ENCODE measurements at regions not wholly inside any gene's neighbourhood (a gene's known extent, or its start where the extent isn't known, plus 50 kb on each side); places are given as distances from the start of the nearest gene placed in this dataset.

DNA sequence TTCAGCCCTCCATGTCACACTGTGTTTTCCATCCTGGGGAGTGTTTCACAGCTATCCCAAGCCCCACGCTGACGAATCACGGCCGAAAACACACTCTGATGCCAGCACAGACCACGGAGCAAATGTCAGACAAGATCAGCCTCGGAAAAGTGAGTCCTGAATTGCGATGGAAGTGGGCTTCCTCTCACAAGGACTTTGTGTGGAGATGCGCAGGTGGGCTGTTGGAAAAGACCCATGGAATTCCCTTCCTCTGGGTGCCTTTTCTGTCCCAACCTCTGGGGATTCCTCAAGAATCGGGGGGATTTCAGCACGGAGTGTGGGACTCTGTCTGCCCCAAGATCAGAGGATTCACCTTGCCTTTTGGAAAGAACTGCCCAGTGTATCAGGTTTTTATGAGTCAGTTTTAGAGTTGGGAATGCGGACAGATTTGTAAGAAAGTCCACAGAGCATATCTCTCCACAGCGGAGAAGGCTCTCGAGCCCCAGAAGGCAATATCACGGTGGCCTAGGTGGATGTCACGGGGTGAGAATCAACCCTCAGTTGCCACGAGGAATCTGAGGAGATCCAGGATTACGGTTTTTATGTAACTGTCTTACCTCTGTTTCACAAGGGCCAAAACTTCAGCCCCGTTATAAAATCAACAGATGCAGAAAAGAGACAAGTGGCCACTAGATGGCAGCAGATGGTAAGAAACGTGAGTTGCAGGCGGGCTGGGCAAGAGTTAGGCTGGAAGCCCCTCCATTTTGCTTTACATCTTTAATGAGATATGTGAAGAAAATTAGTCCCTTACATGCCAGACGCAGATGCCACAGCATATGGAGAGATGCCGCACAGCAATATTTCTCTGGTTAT lies 201.9 kb downstream of the DAD1 start:
- Histone ChIP-seq H3K9ac (ENCODE audit: low read length) (peak overlapping the region; percentile 12; the same call in 1 of the 2 replicates), H2AFZ (ENCODE audit: low read depth, low read length) (peak overlapping the region; percentile 85), H3K4me2 (ENCODE audit: low read length) (peak overlapping the region; percentile 69)

DNA sequence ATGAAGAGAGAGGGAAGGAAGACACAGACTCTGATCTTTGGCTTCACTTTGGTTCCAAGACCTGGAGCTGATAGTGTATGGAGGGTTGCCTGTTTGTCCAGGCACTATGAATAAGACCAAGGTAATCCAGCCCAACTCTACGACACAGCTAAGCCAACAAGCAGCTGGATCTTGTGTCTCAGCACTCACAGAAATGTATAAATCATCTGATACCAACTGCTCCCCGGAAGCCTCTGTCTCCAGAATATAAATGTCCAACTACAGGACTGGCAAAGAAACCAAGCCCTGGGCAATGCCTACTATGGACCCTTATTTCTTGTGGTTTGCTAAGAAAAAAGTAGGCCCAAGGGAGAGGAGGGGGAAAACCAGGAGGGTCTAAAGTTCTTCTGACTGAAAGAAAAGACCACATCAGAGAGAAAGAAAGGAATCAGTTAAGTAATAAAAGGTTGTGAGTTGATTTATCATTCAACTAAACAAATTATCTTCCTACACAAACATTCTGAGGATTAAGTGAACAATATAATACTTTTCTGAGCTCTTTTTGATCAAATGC lies 204.0 kb downstream of the DAD1 start:
- Histone ChIP-seq H3K27ac (ENCODE audit: low read length) (no peak overlapping the region), H3K9ac (ENCODE audit: low read length) (no peak overlapping the region)

More for the DNA sequence above, 201.9 kb downstream of the DAD1 start:
- TF ChIP-seq EZH2phosphoT487 (IDR thresholded peaks at IDR 0.05; ENCODE audit: low read depth) = no peak
- TF ChIP-seq, protein P1, sequence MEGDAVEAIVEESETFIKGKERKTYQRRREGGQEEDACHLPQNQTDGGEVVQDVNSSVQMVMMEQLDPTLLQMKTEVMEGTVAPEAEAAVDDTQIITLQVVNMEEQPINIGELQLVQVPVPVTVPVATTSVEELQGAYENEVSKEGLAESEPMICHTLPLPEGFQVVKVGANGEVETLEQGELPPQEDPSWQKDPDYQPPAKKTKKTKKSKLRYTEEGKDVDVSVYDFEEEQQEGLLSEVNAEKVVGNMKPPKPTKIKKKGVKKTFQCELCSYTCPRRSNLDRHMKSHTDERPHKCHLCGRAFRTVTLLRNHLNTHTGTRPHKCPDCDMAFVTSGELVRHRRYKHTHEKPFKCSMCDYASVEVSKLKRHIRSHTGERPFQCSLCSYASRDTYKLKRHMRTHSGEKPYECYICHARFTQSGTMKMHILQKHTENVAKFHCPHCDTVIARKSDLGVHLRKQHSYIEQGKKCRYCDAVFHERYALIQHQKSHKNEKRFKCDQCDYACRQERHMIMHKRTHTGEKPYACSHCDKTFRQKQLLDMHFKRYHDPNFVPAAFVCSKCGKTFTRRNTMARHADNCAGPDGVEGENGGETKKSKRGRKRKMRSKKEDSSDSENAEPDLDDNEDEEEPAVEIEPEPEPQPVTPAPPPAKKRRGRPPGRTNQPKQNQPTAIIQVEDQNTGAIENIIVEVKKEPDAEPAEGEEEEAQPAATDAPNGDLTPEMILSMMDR (IDR thresholded peaks at IDR 0.05; ENCODE audit: low read depth, low read length) = peak; percentile 86
- Histone ChIP-seq H3K4me1 (ENCODE audit: low read length) (peaks cover 58% of the 10 kb centered on the region), H3K79me2 (ENCODE audit: low read length) (no peaks in the 10 kb centered on the region), H4K20me1 (ENCODE audit: insufficient read depth, low read length) (no peaks in the 10 kb centered on the region), H3K9me3 (ENCODE audit: insufficient read depth, low read length) (no peaks in the 10 kb centered on the region), H3K4me3 (ENCODE audit: low read length) (peak overlapping the region; percentile 56), H3K36me3 (replicated peaks; ENCODE audit: low read depth, low read length) (no peaks in the 10 kb centered on the region), H3K27ac (ENCODE audit: low read length) (no peak overlapping the region), H3K27me3 (ENCODE audit: low read depth, low read length) (no peaks in the 10 kb centered on the region)

DNA sequence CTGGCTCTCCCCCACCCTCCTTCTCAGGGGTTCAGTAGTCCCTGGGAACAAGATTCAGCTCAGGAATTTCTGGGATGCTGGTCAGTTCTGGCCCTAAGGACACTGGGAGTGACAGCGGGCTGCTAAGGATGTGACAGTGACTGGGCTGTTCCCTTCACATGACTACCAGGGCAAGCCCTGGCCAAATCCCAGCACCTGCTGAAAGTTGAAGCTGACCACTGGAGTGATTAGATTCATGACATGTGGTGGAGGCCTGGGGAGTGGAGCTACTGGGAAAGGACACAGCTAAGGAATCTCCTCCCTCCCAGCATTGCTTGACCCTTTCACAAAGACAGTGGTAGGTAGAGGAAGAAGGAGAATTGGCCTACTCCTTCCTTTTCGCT lies 204.9 kb downstream of the DAD1 start:
- no peaks in the 10 kb centered on the region for H3K27me3 ChIP-seq (ENCODE audit: low read depth, low read length)
- peaks cover 47% of the 10 kb centered on the region for H3K4me1 ChIP-seq (ENCODE audit: low read length)
- H4K20me1 ChIP-seq (ENCODE audit: insufficient read depth, low read length) = no peaks in the 10 kb centered on the region
- no peak overlapping the region for H3K27ac ChIP-seq (ENCODE audit: low read length)
- no peaks in the 10 kb centered on the region for H3K79me2 ChIP-seq (ENCODE audit: low read length)
- no peaks in the 10 kb centered on the region for H3K9me3 ChIP-seq (ENCODE audit: insufficient read depth, low read length)
- peak overlapping the region; percentile 69 for H3K4me2 ChIP-seq (ENCODE audit: low read length)
- no peak for TF ChIP-seq EZH2phosphoT487 (IDR thresholded peaks at IDR 0.05; ENCODE audit: low read depth)
- TF ChIP-seq, protein P1 (IDR thresholded peaks at IDR 0.05; ENCODE audit: low read depth, low read length) = no peak
- peak overlapping the region; percentile 53; the same call in 1 of the 2 replicates for H2AFZ ChIP-seq (ENCODE audit: low read depth, low read length)
- H3K36me3 ChIP-seq (replicated peaks; ENCODE audit: low read depth, low read length) = no peaks in the 10 kb centered on the region
- H3K4me3 ChIP-seq (ENCODE audit: low read length) = no peak overlapping the region
- H3K9ac ChIP-seq (ENCODE audit: low read length) = peak overlapping the region; percentile 24; the same call in 1 of the 2 replicates

More for the DNA sequence above, 204.0 kb downstream of the DAD1 start:
- Histone ChIP-seq H3K4me2 (ENCODE audit: low read length) (no peak overlapping the region), H3K79me2 (ENCODE audit: low read length) (no peaks in the 10 kb centered on the region), H4K20me1 (ENCODE audit: insufficient read depth, low read length) (no peaks in the 10 kb centered on the region), H3K9me3 (ENCODE audit: insufficient read depth, low read length) (no peaks in the 10 kb centered on the region), H3K36me3 (replicated peaks; ENCODE audit: low read depth, low read length) (no peaks in the 10 kb centered on the region), H3K4me3 (ENCODE audit: low read length) (no peak overlapping the region), H2AFZ (ENCODE audit: low read depth, low read length) (no peak overlapping the region), H3K27me3 (ENCODE audit: low read depth, low read length) (no peaks in the 10 kb centered on the region), H3K4me1 (ENCODE audit: low read length) (peaks cover 49% of the 10 kb centered on the region)
- TF ChIP-seq, protein P1 (IDR thresholded peaks at IDR 0.05; ENCODE audit: low read depth, low read length) = no peak
- no peak for TF ChIP-seq EZH2phosphoT487 (IDR thresholded peaks at IDR 0.05; ENCODE audit: low read depth)

DNA sequence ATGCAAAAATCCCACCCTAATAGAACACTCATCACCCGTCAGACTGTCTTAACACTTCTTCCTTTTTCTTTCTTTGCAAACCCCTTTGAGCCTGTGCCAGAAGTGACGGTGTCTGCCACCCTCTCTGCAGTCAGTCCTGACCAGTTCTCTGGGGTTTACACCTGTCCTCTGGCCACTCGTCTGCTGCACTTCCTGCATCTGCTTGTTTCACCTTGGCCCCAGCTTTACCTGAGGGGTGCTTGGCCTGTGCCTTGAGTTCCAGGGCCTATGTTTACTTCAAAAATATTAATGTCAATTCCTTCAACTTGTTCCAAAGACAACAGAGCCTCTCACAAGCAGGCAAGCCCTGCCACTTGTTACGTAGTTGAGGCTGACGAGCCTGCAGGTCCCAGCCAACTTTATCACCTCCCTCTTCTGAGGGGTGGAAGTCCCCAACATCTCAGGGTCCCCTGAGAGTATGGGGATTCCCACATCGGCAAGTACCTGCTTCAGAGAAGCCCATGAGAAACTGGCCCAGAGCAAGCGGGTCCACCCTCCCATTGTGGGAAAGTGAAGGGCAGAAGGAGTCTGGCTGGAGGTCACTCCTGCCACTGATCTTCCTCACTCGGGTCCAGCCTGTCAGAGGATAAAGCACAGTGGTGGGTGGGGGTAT lies 205.4 kb downstream of the DAD1 start:
- peak overlapping the region; percentile 33 for H3K4me3 ChIP-seq (ENCODE audit: low read length)
- no peak for TF ChIP-seq EZH2phosphoT487 (IDR thresholded peaks at IDR 0.05; ENCODE audit: low read depth)
- TF ChIP-seq, protein P1 (IDR thresholded peaks at IDR 0.05; ENCODE audit: low read depth, low read length) = no peak
- H3K27me3 ChIP-seq (ENCODE audit: low read depth, low read length) = no peaks in the 10 kb centered on the region
- H3K36me3 ChIP-seq (replicated peaks; ENCODE audit: low read depth, low read length) = no peaks in the 10 kb centered on the region
- peak overlapping the region; percentile 69 for H3K4me2 ChIP-seq (ENCODE audit: low read length)
- H3K4me1 ChIP-seq (ENCODE audit: low read length) = peaks cover 47% of the 10 kb centered on the region
- peak overlapping the region; percentile 24 for H3K9ac ChIP-seq (ENCODE audit: low read length)
- H3K27ac ChIP-seq (ENCODE audit: low read length) = peak overlapping the region; percentile 45
- no peaks in the 10 kb centered on the region for H4K20me1 ChIP-seq (ENCODE audit: insufficient read depth, low read length)
- H3K79me2 ChIP-seq (ENCODE audit: low read length) = no peaks in the 10 kb centered on the region
- peak overlapping the region; percentile 53 for H2AFZ ChIP-seq (ENCODE audit: low read depth, low read length)
- no peaks in the 10 kb centered on the region for H3K9me3 ChIP-seq (ENCODE audit: insufficient read depth, low read length)

All from OCI-LY3 (cell line).